ENCODE measurements at regions not wholly inside any gene's neighbourhood (a gene's known extent, or its start where the extent isn't known, plus 50 kb on each side); places are given as distances from the start of the nearest gene placed in this dataset.

DNA sequence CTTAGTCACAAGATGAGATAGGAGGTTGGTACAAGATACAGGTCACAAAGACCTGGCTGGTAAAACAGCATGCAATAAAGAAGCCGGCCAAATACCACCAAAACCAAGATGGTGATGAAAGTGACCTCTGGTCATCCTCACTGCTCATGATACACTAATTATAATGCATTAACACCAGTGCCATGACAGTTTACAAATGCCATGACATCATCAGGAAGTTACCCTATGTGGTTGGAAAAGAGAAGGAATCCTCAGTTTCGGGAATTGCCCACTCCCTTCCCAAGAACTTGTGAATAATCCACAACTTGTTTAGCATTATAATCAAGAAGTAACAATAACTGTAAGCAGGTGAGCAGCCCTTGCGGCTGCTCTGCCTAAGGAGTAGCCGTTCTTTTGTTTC is 408.5 kb upstream of the RAG2 start:
- no peak for DNase-seq (ENCODE audit: extremely low read depth, low read depth, low spot score)

DNA sequence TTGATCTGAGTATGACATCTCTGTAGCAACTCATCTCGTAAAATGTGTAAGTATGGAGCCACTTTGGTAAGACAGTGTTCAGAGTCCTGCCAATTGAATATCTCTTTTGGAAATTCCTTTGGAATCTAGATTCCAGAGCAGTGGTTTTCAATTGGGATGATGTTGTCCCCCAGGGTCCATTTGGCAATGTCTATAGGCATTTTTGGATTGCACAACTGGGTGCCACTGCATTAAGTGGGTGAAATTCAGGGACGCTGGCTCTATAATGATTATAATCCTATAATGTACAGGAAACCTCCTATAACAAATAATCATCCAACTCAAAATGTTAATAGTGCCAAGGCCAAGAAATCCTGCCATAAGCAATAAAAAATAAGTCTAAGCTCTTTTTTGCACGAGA is 404.8 kb upstream of the RAG2 start:
- no peak for DNase-seq (ENCODE audit: extremely low read depth, low read depth, low spot score)

DNA sequence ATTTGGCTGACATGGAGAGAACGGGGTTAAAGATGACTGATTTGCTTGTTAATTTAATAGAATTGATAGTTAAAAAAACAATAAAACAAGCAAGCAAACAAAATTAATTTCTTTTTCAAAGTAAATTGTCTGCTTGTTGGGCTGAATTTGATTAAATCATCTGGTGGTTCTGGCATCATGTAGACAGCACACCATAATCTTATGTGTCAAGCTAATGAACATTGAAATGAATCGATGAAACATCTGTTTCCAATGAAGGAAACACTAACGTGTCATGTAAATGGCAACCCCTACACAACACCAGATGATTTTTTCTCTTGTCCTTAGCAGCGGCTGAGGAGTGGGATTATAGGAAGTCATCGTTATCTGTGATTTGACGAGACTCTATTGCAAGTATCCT is 399.6 kb upstream of the RAG2 start:
- DNase-seq (ENCODE audit: extremely low read depth, low read depth, low spot score), result no peak

DNA sequence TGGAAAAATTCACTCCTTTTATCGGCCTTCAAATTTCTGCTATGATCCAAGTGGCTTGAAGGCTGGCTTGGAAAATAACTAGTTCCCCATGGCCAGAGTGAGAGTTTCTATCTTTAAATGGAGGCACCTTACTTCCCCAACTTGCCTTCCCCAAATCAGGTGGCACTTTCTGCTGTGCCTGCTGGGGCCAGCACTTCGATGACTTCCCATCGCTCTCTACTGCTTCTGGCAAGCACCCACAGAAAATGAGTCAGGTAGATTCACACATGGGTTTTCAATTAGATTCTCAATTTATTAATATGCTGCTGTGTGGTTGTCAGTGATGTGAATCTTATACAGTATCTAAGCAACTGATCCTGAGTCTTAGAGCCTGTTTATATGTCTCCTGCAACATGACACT is 398.8 kb upstream of the RAG2 start:
- DNase-seq (ENCODE audit: extremely low read depth, low read depth, low spot score), result no peak

DNA sequence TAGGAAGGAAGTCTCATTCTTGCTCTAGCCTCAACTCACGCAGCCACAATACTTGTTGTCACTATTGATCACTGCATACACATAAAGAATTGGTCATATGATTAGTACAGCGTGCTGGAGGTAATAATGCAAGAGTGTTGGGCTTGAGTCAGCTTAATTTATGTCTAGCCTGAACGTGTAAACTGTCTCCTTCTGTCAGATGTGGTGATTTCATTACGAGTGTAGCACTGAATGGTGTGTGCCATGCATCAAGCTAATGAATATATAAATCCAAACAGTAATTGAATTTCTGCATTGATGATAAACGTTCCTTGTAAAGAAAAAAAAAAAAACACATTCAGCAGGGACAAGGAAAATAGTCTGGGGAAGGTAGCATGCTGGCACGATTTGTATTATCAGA is 396.2 kb upstream of the RAG2 start:
- no peak for DNase-seq (ENCODE audit: extremely low read depth, low read depth, low spot score)

DNA sequence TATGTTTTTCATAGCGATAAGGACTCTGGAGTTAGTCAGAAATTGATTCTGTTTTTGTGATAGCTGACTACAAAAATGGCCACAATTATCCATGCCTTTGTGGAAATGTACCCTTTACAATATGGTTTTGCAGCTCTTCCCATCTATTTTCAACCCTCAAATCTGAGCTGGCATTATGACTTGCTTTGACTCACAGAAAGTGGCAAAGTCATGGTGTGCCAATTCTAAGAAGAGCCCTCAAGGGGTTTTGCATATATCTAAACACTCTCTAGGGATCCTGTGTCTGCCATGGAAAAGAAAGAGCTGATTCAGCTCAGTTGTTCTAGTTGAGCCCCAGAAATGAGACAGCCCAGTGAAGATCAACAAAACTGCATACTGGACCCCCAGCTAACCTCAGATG is 390.5 kb upstream of the RAG2 start:
- DNase-seq (ENCODE audit: extremely low read depth, low read depth, low spot score), result no peak

DNA sequence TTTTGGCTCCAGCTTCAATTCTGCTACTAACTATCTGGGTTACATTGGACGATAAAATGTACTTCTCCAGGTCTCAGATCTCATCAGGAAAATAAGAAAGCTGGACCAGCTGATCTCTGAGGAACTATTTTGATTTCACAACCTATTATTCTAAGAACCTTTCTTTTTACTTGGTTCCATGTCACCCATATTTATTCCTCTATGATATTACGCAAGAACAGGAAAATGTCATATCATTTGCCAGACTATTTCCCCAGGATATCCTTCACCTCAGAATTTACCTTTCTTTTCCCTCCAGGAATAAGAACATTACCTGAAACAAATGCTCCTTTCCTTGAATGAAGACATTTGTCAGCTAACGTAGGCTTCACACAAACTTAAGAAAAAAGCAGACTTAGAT is 387.5 kb upstream of the RAG2 start:
- DNase-seq (ENCODE audit: extremely low read depth, low read depth, low spot score), result no peak

DNA sequence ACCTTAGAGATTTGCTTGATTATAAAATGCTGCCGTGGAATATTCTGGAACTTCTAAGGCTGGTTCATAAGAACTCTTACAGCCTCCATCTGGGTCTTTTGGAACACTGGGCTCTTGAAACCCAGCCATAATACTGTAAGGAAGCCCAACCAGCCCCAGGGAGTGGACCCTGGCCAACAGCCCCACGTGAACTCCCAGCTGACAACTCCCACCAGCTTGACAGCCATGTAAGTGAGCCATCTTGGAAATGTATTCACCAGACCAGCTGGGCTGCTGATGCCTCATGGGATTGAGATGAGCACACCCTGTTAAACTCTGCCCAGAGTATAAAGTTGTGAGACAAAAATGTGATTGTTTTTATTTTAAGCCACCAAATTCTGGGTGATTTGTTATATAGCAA is 378.7 kb upstream of the RAG2 start:
- DNase-seq (ENCODE audit: extremely low read depth, low read depth, low spot score), result no peak

DNA sequence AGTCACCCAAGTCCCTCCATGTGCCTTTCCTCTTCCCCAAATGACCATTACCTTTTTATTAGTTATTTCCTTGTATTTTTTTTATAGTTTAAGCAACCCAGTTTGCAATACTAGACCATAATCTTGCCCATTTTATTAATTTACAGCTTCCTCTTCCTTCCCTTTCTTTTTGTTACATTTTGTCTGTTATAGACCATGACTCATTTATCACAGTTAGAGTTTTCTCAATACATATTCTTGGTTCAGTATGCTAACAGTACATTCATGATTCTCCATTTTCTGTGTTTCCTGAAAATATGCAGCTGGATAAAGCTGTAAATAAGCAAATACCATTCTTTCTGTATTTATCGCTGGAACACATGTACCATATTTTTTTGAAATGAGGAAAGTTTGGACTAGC is 376.7 kb upstream of the RAG2 start:
- DNase-seq (ENCODE audit: extremely low read depth, low read depth, low spot score), result no peak

DNA sequence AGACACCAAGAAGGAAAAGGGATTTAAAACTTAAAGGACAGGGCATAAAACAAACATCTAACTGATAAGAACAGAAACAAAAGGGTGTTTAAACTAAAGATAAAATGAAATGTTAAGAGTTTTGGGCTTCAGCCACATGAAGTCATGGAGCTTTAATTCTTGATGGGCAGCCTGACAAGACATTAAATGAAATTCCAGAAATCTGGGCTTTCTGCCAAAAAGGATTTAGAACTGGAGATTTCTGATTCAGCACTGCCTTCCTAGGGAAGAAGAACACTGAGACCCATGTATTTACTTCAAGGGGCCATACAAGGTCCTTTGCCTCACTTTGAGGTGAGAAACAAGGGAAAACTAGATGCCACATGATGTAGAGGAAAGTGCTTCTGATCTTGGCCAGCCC is 355.9 kb upstream of the RAG2 start:
- no peak for DNase-seq (ENCODE audit: extremely low read depth, low read depth, low spot score)

DNA sequence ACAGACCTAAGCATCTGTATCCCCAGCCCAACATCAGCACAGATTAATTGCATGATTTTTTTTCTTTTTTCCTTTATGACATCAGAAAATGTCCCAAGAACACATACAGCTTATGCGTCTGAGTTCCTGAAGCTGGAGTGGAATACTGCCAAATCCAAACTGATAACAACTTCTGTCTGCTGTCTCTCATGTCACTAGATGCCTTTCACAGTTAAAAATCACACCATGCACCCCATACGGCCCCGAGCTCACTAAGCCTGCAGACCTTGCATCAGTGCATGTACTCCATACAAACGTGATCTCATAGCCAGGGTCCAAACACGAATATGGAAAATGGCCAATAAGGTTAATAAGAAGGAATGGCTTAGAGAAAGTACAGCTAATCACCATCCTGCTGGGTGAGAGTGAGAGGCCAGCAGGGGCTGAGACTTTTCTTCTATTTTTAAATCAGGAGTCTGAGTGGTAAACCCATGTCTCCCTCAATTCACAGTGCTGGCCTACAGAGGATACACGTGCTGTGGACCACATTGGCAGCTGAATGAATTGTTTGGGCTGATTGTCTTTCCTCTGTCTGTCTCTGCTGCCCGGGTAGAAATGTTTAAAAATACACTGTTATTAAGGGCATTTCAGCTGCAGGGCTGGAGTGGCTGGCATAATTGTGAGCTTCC is 350.6 kb upstream of the RAG2 start:
- DNase-seq (ENCODE audit: extremely low read depth, low read depth, low spot score), result no peak

DNA sequence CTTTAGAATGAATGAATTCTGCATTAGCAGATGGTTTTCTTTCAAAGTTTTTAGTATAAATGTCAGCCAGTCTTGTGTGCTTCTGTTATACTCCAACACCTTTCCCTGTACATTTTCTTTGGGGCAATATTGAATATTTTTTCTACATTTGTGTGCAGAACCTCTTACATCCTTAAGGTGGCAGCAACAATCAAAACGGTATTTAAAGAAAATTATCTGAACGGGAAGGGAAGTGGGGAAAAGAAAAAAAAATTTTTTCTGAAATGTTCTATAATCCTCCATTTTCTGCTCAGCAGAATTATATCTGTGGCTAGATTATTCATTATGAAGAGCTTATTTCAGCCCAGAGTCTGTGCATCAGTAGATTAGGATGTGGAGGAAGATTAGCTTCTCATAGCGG is 347.3 kb upstream of the RAG2 start:
- DNase-seq (ENCODE audit: extremely low read depth, low read depth, low spot score), result no peak

DNA sequence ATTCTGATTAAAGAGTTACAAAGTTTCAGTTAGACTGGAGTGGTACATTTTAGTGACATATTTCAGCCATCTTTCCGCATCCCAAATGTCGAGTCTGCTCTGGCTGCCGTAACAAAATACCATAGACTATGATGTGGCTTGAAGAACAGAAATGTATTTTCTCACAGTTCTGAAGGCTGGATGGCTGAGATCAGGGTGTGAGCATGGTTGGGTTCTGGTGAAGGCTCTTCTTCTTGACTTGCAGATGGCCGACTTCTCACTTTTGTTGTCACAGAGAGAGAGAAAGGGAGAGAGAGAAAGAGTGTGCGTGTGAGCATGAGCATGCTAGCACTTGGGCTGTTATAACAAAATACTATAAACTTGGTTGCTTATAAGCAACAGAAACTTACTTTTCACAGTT is 335.4 kb upstream of the RAG2 start:
- DNase-seq (ENCODE audit: extremely low read depth, low read depth, low spot score), result no peak

DNA sequence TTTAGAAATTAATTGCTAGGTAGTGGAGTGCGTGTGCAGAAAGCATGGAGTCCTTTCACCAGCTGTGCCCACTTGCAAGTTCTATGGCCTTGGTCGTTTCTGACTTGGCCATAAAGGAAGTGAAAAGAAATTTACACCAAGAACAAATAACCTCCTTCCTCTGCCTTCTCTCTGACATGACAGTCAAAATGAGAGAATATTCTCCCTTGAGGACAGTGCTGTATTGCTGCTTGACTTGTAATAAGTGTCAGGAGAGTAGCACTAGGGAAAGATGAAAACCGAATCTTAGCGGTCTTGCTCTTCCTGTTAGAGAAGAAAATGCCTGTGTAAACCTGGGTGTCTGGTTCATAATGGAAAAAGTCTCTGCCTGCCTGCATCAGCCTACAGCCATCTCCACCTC is 333.1 kb upstream of the RAG2 start:
- DNase-seq (ENCODE audit: extremely low read depth, low read depth, low spot score), result no peak

DNA sequence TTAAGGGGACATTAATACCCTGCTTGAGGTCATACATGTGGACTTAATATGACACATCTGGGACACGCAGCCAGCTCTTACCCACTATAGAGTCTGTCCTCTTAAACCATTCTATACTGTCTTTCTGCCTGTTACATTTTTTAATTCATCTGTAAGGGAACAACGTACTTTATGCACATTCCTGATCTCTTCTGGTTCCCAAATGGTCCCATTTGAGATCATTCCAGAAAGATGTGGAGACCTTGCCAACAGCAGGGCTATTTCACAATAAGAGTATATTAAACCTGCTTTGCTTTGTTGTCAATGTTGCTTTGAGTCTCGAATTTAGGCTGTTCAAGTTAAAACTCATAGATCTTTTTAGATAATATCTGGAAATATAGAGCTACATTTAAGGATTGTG is 332.2 kb upstream of the RAG2 start:
- DNase-seq (ENCODE audit: extremely low read depth, low read depth, low spot score), result no peak

DNA sequence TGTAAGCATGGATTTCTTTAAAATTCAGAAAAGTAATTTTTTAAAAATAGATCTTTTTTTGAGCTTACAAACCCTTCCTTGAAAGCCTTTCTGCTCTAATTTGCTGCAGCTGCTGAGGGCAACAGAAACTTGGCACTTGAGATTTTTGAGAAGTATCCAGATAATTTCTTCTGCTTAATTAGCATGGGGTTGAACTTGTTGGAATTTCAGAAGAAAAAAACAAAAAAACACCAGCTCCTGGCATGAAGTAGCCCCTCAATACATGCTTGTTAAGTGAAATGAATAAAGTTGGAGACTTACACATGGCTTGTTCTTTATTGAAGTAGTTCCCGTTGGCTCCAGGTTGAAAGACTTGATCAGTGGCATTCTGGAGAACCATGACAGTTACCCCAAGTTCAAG is 331.4 kb upstream of the RAG2 start:
- no peak for DNase-seq (ENCODE audit: extremely low read depth, low read depth, low spot score)

DNA sequence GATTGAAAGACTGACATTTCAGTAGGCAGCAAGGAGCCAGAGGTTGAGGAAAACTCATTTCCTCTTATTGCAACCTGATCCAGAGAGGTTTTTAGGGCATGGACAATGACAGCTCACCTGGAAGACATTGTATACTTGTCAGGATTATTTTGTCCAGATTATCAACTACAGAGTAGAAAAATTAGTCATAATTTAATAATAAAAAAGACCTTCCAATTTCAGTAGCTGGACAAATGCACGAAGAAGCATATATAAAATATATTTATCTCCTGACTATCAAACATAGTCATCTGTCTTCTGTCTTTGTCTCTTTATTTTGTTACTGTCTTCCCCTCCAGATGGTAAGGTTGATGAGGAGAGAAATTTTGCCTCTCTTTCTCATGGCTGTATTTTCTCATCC is 330.6 kb upstream of the RAG2 start:
- no peak for DNase-seq (ENCODE audit: extremely low read depth, low read depth, low spot score)

DNA sequence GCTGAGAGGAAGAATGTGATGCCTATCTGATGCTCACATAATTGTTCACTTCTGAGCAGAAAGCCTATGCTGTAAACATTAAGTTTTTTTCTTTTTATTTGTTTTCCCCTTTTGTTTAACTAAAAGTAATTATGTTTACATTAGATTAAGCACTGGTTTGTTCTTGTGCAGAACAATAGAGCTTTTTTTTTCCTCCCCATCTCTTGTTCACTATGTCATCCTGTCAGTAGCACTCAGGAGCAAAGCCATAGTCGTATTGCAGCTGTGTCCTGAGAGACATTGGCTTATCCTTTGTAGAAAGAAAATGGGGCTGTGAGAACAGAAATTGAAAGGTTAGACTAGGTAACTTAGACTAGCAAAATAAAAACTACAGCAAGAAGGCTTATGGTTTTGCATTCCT is 301.8 kb upstream of the RAG2 start:
- DNase-seq (ENCODE audit: extremely low read depth, low read depth, low spot score), result no peak

DNA sequence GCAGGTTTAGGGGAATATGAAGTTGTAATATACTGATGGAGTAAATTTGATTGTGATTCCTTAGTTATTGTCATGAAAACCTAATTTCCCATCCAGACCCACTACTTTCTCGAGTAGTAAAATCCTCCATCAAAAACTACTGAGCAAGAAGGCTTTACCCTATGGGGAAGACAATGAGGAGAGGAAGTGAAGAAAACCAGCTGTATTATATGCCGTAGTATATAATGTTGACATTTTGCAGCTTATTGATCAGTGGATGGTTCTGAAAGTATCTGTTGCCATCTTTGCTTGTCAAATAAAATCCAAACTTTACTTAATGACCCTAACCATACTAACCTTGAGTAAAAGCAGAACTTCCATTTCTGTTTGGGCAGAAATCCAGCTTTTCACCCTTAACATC is 292.8 kb upstream of the RAG2 start:
- DNase-seq (ENCODE audit: extremely low read depth, low read depth, low spot score), result no peak

DNA sequence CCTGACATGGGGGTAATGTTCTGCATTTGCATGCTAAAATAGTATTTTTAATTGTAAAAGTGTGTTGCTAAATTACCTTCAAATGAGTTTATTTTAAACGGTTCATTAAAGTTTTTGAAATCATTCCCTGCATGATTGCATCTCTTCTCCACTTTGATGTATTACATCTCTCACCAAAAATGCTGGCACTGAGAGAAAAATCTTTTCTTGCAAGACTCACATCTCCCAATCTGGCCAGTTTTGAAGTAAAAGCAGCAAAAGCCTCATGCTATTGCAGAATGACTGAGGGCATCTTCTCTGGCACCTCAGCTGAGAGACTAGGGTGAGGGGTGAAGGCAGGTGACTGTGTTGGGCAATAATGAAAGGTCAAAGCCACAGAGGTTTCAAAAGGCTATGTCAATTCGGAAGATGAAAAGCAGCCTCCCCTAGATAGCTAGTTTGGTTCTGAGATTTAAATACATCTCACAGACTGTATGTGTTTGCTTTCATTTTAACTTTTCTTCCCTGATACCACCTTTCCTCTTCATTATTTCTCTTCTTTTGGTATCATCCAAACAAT is 292.2 kb upstream of the RAG2 start:
- no peak for DNase-seq (ENCODE audit: extremely low read depth, low read depth, low spot score)

DNA sequence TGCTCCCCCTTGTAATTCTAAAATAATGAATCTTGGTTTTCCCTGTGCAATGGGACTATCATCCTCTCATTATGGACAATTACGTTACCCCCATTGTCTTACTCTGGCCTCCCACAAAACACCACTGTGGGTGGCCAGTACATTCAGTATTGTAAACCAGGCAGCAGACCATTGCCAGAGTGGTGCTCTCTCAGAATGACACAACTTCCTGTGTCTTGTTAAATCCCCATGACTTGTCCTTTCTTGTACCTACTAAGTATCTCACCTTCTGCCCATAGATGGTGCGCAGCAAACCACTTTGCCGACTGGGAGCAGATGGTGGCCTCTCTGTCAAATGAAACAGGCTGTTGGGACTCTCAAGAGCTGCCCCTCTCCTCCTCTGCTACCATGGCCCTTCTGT is 287.1 kb upstream of the RAG2 start:
- no peak for DNase-seq (ENCODE audit: extremely low read depth, low read depth, low spot score)

DNA sequence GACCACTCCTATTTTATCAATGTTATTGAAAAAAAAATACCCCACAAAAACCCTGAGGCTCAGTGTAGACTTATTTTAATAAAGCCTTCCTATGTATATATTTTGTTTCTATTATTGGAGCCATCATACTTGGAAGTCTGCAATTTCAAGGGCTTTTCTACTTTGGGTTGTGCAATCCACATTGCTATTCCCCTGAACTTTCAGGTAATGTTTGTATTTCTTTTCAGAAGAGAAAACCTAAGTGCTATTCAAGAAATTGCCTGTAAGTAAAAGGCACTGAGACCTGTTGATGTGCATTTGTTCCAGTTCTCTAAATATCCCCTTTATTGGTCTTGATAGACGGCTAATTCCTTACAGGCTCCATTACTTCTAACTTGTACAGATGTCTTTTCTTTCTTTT is 280.7 kb upstream of the RAG2 start:
- no peak for DNase-seq (ENCODE audit: extremely low read depth, low read depth, low spot score)

DNA sequence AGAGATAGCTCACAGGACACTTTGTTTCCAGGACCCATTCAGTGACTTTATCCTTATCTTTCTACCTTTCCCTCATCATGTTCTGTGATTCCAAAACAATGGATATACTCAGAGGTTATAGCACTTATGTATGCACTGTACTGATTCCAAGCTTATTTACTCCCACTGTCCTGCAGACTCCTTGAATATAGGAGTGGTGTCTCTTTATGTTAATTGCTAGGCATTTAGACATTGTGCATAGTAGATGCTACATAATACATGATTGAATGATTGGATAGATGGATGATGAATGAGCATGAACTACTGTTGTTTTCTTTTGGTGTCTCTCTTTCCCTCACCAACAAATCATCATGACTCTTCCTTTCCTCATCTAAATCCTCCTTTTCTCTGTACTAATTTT is 279.1 kb upstream of the RAG2 start:
- no peak for DNase-seq (ENCODE audit: extremely low read depth, low read depth, low spot score)

All from glomerular endothelial cell (primary cell).